ENCODE measurements at regions not wholly inside any gene's neighbourhood (a gene's known extent, or its start where the extent isn't known, plus 50 kb on each side); places are given as distances from the start of the nearest gene placed in this dataset.

GRCh38 chr22:48517039-48518030 lies 1310.3 kb downstream of the BRD1 start:
- H2BK120ac ChIP-seq (ENCODE audit: low read depth, low read length) = no peak overlapping the region
- no peak overlapping the region for H2BK5ac ChIP-seq (ENCODE audit: low read depth, low read length, poor library complexity, severe bottlenecking)
- no peak overlapping the region for H2BK20ac ChIP-seq (ENCODE audit: low read depth, low read length)
- H3K27me3 ChIP-seq (ENCODE audit: control insufficient read depth, insufficient read depth, low read length) = no peaks in the 10 kb centered on the region
- in situ Hi-C loops (cut with MboI; ENCODE audit: low sequenced_read_pairs) (no loop called here), dilution Hi-C loops (cut with HindIII; ENCODE audit: low sequenced_read_pairs, unreplicated experiment) (no loop called here), intact Hi-C loops (cut with micrococcal nuclease) (no loop called here)
- no peak overlapping the region for H2AK5ac ChIP-seq (ENCODE audit: low read depth, low read length)
- no peak overlapping the region for H3K4ac ChIP-seq (ENCODE audit: low read depth, low read length)
- no peak overlapping the region for H3K4me3 ChIP-seq (ENCODE audit: insufficient read depth, low read depth, low read length)
- no peaks in the 10 kb centered on the region for H3K4me1 ChIP-seq (ENCODE audit: control insufficient read depth, insufficient read depth, low read length)
- DNase-seq (no peak), ATAC-seq (ENCODE audit: low read depth) (no peak)
- no peak overlapping the region for H3K18ac ChIP-seq (ENCODE audit: low read depth, low read length)
- no peak overlapping the region for H2AFZ ChIP-seq (replicated peaks; ENCODE audit: low read length, poor library complexity)
- no peaks in the 10 kb centered on the region for H3K79me1 ChIP-seq (ENCODE audit: low read depth in 1 of 2, low read length in 2 of 2)
- H3K9me1 ChIP-seq (ENCODE audit: insufficient read depth, low read length) = no peaks in the 10 kb centered on the region
- no peak overlapping the region for H3K9ac ChIP-seq (ENCODE audit: low read depth, low read length)
- WGBS, 2 experiments (ENCODE audit: extremely low coverage in 2 of 2, insufficient read length in 1 of 2) = 50% methylated on average over 2 of the region's 35 CpGs; no CpG with 5 or more reads in 1 of the 2 experiments
- H4K8ac ChIP-seq (ENCODE audit: low read depth in 2 of 2, low read length in 2 of 2) = no peak overlapping the region
- no peak overlapping the region for H2BK15ac ChIP-seq (ENCODE audit: low read depth, low read length)
- H3K14ac ChIP-seq (replicated peaks; ENCODE audit: low read depth, low read length) = no peak overlapping the region
- H4K5ac ChIP-seq (ENCODE audit: low read depth, low read length) = no peak overlapping the region
- no peak overlapping the region for H3K4me2 ChIP-seq (ENCODE audit: low read depth, low read length)
- ChIA-PET POLR2A (ENCODE audit: unreplicated experiment) (no interaction called here), CTCF (no interaction called here)
- H2AK9ac ChIP-seq (replicated peaks; ENCODE audit: low read depth, low read length, poor library complexity) = no peak overlapping the region
- no peak for TF ChIP-seq RCOR1 (IDR thresholded peaks at IDR 0.05; ENCODE audit: insufficient replicate concordance, low read length)
- TF ChIP-seq SMC3 (IDR thresholded peaks at IDR 0.05; ENCODE audit: low read depth, low read length) = no peak
- no peak for TF ChIP-seq MAZ (IDR thresholded peaks at IDR 0.05; ENCODE audit: borderline replicate concordance, low read depth, low read length)
- TF ChIP-seq MAFK (IDR thresholded peaks at IDR 0.05; ENCODE audit: low read depth, low read length) = no peak
- TF ChIP-seq FOS (IDR thresholded peaks at IDR 0.05; ENCODE audit: low read depth, low read length) = no peak
- no peak for TF ChIP-seq USF2 (IDR thresholded peaks at IDR 0.05; ENCODE audit: low read depth, low read length)
- TF ChIP-seq POLR2A (IDR thresholded peaks at IDR 0.05; ENCODE audit: low read depth, low read length) = no peak
- TF ChIP-seq RAD21 (IDR thresholded peaks at IDR 0.05; ENCODE audit: low read length) = no peak
- no peak for TF ChIP-seq RFX5 (IDR thresholded peaks at IDR 0.05; ENCODE audit: low read depth, low read length)
- TF ChIP-seq BHLHE40 (IDR thresholded peaks at IDR 0.05; ENCODE audit: low read depth, low read length) = no peak
- no peak overlapping the region for H3K23ac ChIP-seq (ENCODE audit: low read depth, low read length)
- H3K36me3 ChIP-seq (ENCODE audit: control insufficient read depth, insufficient read depth, low read length) = no peaks in the 10 kb centered on the region
- no peak overlapping the region for H3K27ac ChIP-seq (ENCODE audit: insufficient read depth, low read length)
- peaks cover 66% of the 10 kb centered on the region for H3K9me3 ChIP-seq (ENCODE audit: control insufficient read depth, insufficient read depth, low read length)
- no TSS peak for BruUV-seq (replicated peaks)
- no peaks in the 10 kb centered on the region for H4K20me1 ChIP-seq (ENCODE audit: insufficient read depth, low read length)
- no peak overlapping the region for H3K56ac ChIP-seq (ENCODE audit: extremely low read depth, insufficient read depth, low read length)
- H4K91ac ChIP-seq (ENCODE audit: insufficient read depth, low read depth, low read length) = no peak overlapping the region

Data from IMR-90 (cell line).